HG02642 (cell line): ENCODE measurements at regions not wholly inside any gene's neighbourhood (a gene's known extent, or its start where the extent isn't known, plus 50 kb on each side); places are given as distances from the start of the nearest gene placed in this dataset.

Source experiments
- ATAC-seq: cut with Tn5 transposase; IDR thresholded peaks from one replicate; pipeline ENCODE4 v1.9.1; 2021; ENCODE audit warnings: mild to moderate bottlenecking; ENCODE audit not compliant: unreplicated experiment, poor library complexity

DNA sequence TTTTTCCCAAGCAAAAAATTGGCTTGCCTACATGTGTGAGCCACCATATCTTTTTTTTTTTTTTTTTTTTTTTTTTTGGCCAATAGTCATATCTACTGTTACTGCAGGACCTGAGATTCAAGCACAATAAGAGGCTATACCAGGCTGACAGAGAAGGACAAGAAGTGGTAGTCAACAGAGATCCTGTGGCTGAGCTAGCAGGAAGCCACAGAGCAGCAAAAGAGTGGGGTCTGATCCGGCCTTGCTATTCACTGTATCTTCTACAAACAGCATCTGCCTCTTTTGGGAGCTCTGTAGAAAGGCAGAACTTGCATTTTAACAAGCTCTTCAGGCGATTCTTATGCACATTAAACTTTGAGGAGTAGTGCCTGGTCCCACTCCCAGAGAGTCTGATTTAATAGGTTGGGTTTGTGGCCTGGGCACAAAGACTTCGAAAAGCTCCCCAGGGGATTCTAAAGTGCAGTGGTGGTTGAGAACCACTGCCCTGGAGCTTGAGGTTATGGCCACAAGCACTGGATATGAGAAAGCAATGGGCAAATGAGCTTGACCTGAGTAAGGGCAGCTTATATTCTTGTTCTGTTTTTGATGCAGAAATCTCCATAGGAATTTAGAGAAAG is 162.8 kb downstream of the PIK3R1 start:
- ATAC-seq = peak; percentile 79

DNA sequence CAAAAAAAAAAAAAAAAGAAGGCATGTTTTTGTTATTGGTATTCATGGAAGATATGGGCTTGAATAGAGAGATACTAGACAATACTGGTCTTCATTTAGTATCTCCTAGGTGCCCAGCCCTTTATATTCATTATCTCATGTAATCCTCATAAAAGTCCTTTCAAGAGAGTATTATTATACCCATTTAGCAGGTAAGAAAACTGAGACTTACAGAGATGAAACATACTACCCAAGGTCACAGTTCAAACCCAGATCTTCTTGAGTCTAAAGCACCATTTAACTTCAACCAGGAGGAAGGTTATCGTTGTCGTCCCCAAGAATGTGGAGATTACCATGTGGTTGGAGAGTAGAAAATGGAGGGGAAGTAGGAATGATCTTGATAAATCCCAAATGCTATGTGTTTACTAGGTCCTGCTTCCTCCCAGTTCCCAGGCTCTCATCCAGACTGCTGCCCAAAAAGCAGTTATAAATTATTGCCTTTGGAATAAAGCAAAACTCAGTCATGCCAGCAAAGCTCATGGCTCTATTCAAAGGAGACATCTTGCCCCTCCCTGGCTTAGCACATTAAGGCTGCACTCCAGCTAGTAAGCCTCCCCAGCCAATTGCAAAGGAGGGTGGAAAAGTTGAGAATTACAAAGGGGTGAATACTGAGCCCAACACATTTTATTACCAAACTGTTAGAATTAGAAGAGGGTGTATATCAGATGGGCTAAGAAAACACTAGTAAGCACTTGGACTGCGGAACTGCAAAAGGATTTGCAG is 163.9 kb downstream of the PIK3R1 start:
- ATAC-seq = no peak

DNA sequence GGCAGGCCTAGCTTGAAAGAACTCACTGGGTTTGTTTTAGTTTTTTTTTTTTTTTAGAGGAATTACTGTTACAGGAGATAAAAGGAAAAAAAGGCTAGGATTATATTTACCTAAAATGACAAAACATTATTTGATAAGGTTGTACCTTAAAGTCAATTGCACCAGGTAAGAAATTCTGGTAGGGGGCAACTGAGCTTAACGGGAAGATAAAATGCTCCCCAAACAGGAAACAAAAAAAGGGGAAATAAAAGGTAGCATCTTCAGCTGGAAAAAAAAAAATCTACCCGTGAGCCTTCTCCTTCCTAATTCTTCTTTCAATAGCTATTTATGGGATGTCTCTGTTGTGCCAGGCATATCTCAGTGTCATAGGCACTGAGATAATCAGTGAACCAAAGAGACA is 164.5 kb downstream of the PIK3R1 start:
- no peak for ATAC-seq

DNA sequence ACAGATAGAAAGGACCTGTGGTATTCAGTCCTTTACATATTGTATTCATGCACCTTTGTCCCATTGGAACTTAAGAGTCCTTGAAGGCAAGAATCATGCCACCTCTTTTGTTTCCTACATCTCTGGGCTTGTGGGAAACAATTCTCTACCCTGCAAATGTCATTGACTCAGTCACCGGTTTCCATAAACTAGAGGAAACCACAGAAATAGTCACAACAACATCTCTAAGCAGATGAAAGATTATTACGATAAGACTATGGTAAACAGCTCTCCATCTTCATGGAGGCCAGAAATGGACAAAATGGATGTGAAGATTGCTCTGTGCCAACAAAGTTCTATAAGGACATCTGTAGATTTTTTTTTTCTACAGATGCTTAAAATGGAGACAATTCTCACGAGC is 165.5 kb downstream of the PIK3R1 start:
- no peak for ATAC-seq

DNA sequence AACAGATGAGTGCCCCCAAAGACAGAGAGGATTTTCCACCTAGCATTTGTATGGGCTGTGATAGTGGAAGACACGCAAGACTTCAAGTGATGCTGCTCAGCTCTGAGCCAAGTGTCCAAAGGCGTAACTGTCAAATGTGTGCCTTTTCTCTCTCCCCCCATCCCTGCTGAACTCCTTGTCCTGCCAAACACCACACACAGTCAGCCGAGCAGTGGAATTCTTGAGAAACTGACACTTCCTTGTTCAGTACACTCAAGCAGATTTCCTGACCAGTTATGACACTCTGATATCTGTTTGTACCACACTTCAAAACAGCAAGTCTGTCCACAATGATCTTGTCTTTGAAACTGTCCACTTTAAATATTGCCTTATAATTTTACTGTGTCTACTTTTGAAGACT is 166.4 kb downstream of the PIK3R1 start:
- ATAC-seq = no peak

DNA sequence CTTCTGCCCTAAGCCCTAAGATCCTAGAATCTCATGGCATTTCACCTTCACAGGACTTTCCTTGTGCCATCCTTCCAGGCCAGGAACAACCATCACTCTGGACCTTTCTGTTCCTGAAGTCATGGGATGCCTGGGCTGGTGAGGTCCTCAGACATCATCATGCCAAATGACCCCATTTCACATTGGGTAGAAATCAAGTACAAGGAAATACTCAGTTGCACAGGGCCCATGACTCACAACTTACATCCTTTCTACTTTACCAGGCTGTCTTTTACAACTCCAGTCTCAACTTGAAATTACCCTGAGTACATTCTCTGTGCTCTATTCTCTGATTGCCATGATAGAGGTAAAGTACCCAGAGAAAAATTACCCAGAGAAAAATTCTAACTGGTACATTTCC is 167.1 kb downstream of the PIK3R1 start:
- no peak for ATAC-seq

DNA sequence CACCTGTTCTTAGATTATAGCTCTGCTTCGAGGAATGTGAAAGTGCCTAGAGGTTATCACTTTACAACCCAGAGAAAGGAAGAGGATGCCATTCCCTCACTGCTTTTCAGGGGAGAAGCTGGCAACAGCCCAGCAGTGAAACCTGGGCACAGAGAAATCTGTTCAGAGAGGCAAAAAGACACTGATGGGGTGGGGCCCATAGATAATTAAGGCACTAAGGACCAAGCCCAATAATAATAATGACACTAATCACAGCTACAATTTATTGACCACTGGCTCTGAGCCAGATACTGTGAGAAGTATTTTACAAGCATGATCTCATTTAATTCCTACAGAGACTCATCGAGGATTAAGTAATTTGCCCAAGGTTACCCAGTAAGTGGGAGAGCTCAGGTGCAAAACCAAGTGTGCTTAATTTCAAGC is 168.3 kb downstream of the PIK3R1 start:
- no peak for ATAC-seq

DNA sequence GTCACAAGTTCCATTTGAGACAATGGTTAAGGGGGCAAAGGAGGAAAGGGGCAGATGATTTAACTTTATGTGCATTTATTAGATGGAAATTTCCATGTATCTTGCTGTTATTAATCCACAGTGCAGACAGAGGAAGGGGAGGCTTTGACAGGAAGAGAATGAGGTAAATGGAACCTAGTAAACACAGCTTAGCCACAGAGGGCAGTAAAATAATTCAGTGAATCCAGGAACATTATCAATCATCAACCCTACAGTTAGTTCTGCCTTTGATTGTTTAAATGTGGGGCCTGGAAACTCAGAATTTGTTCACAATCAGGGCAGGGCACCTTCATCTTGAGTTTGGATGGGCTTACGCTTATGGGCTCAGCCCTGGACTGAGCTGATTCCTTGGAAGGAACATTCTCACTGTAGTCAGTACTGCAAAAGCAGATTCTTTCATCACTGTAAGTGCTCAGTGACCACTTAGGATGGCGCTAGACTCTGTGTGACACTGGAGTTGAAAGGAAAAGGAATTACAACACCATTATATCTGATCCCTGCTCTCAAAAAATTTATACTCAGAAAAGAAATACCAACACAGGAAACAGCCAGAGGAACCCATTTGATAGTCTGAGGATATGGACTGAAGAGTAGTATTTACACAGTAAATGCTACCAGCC is 169.5 kb downstream of the PIK3R1 start:
- no peak for ATAC-seq

DNA sequence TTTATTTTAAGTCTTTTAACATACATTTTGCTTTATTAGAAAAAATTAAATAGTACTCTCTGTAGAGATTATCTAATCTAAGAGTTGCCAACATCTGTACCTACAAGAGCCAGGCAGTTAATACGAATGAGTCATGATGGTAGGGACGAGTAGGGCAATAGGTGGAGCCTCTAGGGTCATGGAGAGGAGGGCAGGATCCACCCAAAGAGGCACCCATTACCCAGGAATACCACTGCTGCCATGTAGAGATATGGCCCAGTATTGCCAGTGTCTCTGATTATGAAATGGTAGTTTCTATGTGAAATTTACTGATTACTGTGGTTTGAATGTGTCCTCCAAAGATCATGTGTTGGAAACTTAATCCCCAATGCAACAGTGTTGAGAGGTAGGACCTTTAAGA is 170.4 kb downstream of the PIK3R1 start:
- ATAC-seq = no peak

DNA sequence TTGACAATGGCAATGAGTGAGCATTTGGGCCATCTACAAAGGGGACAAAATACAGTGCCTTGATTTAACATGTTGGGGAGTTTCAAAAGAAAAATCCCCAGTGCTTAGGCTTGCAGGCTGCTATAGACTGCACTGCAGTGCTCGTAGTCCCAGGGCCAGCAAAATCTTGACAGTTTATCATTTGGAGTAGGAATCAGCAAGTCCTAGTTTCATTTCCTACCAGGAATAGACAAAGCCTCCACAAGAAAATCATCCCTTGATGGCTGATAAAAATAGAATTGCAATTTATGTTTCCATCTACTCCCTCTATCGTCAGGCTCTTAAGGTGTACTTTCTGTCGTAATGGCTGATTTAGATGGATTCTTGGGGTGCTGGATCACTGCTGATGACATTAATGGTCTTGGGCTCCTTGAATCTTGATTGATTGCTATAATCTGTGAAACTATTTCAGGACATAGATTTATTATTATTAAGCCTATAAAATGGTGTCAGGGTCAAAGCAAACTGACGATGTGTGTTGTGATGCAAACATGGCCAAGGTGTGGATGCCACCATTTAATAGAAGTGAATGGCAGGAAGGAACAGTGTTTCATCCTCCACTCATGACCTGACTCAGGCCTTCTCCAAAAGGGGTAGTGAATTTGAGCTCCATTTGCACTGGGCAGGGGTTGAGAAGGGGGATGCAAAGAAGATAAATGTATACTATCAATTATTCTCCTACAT is 171.7 kb downstream of the PIK3R1 start:
- no peak for ATAC-seq

DNA sequence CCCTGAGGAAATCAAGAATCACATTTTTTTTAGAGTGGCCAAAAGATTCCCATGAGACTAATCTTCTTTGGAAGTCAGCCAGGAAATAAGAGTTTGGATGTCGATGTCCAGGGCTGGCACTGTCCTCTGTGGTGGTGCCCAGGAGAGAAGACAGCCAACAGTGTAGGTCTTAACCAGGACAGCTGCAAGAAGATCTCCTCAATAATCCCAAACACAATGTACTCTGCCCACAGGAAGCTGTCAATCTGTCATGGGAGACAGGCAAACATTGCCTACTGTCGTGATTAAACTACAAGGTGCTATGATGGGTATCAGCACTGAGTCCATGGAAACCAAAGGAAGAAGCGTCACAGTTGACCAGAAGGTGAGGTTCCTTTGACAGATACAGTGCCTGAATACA is 174.1 kb downstream of the PIK3R1 start:
- ATAC-seq = no peak

DNA sequence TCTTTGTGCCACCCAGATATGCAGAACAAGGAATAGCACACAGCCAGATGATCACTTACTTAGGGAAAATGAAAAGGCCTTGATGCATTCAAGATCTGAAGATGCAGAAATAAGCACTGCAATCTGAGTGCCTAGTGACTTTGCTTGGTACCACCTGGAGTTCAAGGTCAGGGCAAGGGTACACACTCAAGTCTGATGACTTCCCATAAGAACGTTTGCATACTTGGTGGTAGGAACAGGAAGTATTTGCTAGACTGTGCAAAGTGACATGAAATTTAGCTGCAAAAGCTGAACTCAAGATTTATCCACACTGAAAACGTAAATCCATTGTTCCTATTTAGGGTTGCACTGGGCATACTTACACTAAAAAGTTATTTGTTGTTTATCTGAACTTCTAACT is 177.1 kb downstream of the PIK3R1 start:
- no peak for ATAC-seq

DNA sequence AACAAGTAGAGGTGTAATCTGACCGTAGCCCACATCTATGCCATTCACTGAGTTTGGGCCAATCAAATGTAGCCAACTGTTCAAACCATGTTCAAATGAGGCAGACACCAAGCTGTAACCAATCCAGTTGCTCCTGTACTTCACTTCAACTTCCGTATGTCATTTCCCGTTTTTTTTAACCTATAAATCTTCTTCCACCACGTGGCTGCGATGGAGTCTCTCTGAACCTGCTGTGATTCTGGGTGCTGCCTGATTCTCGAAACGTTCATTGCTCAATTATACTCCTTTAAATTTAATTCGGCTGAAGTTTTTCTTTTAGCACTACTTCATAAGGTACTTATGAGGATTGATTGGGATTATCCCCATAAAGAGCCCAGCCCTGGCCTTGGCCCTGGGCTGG is 179.7 kb downstream of the PIK3R1 start:
- no peak for ATAC-seq

DNA sequence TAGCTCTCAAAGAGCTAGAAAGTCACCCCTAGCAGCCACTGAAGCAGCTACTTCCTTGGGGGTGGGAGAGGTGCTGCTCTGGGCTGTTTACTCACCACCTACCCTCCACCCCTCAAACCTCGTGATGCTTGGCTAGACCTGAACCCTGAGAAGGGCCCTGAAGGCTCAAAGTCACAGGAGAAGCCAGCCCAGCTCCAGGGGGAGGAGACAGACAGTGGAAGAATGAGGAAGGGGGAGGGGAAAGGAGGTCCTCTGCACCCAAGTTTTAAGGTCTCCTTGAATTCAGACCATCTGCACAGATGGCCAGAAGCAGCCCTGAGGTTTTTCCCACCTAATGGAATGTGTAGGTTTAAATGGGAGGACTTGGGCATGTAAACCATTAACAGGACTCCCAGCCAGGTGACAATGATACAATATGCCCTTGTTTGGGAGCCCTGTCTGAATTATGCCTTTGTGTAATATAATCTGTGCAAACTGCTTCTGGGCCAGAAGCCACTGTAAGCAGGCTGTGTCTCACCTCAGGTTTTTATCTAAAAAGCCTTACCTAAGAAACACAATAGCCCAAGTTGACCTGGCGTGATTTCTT is 180.5 kb downstream of the PIK3R1 start:
- ATAC-seq = no peak

DNA sequence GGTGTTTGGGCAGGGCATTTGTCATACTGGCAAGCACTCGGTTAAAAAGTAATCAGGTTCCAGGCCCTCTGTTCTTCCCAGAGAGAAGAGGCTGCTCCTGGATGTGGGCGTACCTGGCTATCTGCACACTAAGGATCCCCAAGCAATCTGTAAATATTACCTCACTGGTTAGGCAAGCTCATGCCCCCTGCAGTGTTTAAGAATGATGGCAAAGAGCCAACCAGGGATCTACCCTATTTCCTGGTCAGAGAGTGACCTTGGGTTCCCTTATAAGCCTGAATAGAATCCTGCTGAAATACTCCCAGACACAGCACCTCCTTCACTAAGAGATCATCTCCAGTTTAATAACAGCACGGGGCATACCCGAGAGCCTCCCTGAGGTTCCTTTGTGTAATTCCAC is 181.2 kb downstream of the PIK3R1 start:
- ATAC-seq = no peak

DNA sequence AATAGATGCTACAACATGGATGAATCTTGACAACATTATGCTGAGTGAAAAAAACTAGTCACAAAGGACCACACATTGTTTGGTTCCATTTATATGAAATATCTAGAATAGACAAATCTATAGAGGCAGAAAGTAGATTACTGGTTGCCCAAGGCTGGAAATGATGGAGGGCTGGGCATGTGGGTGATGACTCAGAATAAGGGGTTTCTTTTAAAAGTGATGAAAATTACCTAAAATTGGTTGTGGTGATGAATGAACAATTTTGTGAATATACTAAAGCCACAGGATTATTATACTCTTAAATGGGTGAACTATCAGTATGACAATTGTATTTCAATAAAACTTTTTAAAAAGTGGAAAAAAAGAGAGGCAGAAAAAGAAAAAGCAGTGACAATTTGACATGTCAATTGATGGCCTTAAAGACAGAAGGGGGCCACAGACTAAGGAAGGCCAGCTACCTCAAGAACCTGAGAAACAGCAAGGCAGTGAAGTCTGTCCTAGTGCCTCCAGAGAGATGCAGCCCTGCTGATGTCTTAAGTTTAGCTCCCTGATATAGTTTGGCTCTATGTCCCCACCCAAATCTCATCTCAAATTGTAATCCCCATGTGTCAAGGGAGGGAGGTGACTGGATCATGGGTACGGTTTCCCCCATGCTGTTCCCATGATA is 182.7 kb downstream of the PIK3R1 start:
- ATAC-seq = no peak

DNA sequence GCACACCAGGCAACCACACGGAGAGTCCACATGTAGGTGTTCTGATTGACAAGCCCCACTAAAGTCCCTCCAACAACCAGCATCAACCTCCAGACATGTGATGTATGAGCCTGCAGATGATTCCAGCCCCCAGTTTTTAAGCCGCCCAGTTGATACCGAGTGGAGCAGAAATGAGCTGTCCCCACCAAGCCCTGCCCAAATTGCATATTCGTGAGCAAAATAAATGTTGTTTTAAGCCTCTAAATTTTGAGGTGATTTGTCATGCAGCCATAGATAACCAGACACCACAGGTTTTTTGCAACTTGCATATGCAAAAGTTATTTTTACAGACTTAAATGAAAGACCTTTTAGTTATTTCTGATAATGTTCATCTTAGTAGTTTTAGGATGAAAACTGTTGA is 187.7 kb downstream of the PIK3R1 start:
- no peak for ATAC-seq

DNA sequence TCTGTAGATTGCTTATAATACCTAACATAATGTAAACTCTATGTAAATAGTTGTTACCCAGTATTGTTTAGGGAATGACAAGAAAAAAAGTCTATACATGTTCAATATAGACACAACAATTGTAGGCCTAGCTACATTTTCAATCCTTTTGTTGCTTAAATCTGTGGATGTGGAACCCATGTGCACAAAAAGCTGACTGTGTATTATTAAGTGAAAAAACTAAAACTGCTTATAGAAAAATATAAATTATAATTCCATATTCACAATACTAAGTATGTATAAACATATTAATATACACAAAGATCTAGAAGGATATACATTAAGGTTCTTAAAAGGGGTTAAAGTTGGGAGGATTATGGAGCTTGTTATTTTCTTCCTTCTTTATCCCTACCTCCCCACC is 188.7 kb downstream of the PIK3R1 start:
- ATAC-seq = no peak

DNA sequence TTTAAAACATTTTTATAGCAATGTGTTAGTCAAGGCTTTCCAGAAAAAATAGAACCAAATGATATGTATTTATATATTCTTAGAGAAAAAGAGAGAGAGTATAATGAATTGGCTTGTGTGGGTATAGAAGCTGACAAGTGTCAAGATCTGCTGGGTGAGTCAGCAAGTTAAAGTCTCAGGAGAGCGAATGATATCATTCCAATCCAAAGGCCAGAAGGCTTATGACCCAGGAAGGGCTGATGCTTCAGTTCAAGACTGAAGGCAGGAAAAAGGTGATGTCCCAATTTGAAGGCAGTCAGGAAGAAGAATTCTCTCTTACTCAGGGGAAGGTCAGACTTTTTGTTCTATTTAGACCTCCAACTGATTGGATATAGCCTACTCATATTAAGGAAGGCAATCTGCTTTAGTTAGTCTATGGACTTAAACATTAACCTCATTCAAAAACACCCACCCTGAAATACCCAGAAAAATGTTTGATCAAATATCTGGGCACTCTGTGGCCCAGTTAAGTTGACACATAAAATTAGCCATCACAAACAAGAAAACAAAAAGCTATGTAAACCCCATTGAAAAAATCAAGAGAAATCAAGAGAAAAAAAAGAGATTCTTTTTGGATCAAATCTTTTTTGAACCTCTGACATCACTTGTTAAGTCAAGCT is 189.6 kb downstream of the PIK3R1 start:
- no peak for ATAC-seq
